HG02588 (cell line): ENCODE measurements at regions not wholly inside any gene's neighbourhood (a gene's known extent, or its start where the extent isn't known, plus 50 kb on each side); places are given as distances from the start of the nearest gene placed in this dataset.
"Not testable (repeated sequence)": the region's sequence is repeated elsewhere in the genome, so short reads cannot be mapped to it uniquely, and the experiment has no call there.

ENCODE experiments used
- ATAC-seq: cut with Tn5 transposase; IDR thresholded peaks from one replicate; pipeline ENCODE4 v1.9.1; 2021; ENCODE audit warnings: mild to moderate bottlenecking, moderate library complexity; ENCODE audit not compliant: unreplicated experiment

- no peak for ATAC-seq
Observed at GRCh38 chr6:88458662-88459061, 292.5 kb upstream of the CNR1 start.

GRCh38 chr6:88456221-88456859, 290.2 kb upstream of the CNR1 start:
- no peak for ATAC-seq

GRCh38 chr6:88455317-88455716, 289.2 kb upstream of the CNR1 start:
- ATAC-seq, result no peak

GRCh38 chr6:88454658-88455057, 288.5 kb upstream of the CNR1 start:
- no peak for ATAC-seq

GRCh38 chr6:88449770-88450169, 283.6 kb upstream of the CNR1 start:
- no peak for ATAC-seq

- ATAC-seq, result no peak
Observed at GRCh38 chr6:88445188-88445965, 279.2 kb upstream of the CNR1 start.

GRCh38 chr6:88443554-88443953, 277.4 kb upstream of the CNR1 start:
- ATAC-seq, result no peak

- no peak for ATAC-seq
Observed at GRCh38 chr6:88442737-88443136, 276.6 kb upstream of the CNR1 start.

GRCh38 chr6:88441346-88441745, 275.2 kb upstream of the CNR1 start:
- no peak for ATAC-seq

- ATAC-seq, result no peak
Observed at GRCh38 chr6:88428068-88428467, 261.9 kb upstream of the CNR1 start.

GRCh38 chr6:88426005-88426404, 259.9 kb upstream of the CNR1 start:
- ATAC-seq, result no peak

GRCh38 chr6:88422831-88423230, 256.7 kb upstream of the CNR1 start:
- no peak for ATAC-seq

- not testable (repeated sequence) for ATAC-seq
Observed at GRCh38 chr6:88420967-88421488, 254.9 kb upstream of the CNR1 start.

- not testable (repeated sequence) for ATAC-seq
Observed at GRCh38 chr6:88418921-88419810, 253.0 kb upstream of the CNR1 start.

- not testable (repeated sequence) for ATAC-seq
Observed at GRCh38 chr6:88417361-88417760, 251.2 kb upstream of the CNR1 start.

GRCh38 chr6:88413459-88413858, 247.3 kb upstream of the CNR1 start:
- ATAC-seq, result no peak

GRCh38 chr6:88408355-88408754, 242.2 kb upstream of the CNR1 start:
- ATAC-seq, result not testable (repeated sequence)

GRCh38 chr6:88406674-88407073, 240.5 kb upstream of the CNR1 start:
- ATAC-seq, result not testable (repeated sequence)

- ATAC-seq, result no peak
Observed at GRCh38 chr6:88403486-88403885, 237.3 kb upstream of the CNR1 start.

- ATAC-seq, result no peak
Observed at GRCh38 chr6:88402909-88403308, 236.8 kb upstream of the CNR1 start.

GRCh38 chr6:88390998-88391397, 224.9 kb upstream of the CNR1 start:
- not testable (repeated sequence) for ATAC-seq
